ENCODE measurements at regions not wholly inside any gene's neighbourhood (a gene's known extent, or its start where the extent isn't known, plus 50 kb on each side); places are given as distances from the start of the nearest gene placed in this dataset.

DNA sequence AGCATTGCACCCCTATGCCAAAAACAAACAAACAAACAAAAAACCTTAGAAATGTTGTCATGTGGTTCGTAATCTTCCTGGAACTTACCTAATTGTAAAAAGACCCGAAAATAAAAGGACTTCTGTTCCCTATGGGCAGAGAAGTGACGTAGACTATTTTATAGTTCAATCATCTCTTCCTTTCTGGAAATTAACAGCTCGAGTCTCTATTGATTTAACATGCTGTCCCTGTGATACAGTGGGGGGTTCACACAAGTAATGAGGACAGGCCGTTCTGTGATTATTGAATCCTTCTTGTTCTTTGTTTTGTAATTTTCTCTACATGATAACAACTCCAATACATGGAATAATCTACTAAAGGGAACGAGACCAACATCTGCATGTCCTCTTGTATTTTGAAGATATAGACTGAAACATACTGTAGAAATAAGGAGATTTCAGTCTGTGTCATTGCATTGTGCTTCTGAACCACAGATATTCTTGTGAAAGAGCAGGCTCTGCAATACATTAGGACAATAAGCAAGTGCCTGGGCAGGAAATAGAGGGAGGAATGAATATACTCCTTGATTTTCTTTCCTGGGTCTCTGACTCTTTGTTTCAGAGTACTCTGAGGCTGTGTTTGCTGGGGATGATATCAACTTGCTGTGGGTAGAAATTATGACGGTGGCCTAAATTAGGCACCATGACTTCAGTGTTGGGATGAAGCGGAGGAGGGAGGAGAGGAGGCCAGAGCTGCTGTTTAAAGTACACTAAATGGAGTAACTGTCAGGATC lies 65.7 kb upstream of the PPM1B start:
- TF ChIP-seq, protein P1, sequence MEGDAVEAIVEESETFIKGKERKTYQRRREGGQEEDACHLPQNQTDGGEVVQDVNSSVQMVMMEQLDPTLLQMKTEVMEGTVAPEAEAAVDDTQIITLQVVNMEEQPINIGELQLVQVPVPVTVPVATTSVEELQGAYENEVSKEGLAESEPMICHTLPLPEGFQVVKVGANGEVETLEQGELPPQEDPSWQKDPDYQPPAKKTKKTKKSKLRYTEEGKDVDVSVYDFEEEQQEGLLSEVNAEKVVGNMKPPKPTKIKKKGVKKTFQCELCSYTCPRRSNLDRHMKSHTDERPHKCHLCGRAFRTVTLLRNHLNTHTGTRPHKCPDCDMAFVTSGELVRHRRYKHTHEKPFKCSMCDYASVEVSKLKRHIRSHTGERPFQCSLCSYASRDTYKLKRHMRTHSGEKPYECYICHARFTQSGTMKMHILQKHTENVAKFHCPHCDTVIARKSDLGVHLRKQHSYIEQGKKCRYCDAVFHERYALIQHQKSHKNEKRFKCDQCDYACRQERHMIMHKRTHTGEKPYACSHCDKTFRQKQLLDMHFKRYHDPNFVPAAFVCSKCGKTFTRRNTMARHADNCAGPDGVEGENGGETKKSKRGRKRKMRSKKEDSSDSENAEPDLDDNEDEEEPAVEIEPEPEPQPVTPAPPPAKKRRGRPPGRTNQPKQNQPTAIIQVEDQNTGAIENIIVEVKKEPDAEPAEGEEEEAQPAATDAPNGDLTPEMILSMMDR (conservative IDR thresholded peaks at IDR 0.05), result no peak
- no peak for TF ChIP-seq ZFX (IDR thresholded peaks at IDR 0.05)

All from C4-2B (cell line).